PC-9 (cell line): ENCODE measurements at regions not wholly inside any gene's neighbourhood (a gene's known extent, or its start where the extent isn't known, plus 50 kb on each side); places are given as distances from the start of the nearest gene placed in this dataset.

Experiments used
- BruUV-seq: library from RNA; stranded (reverse); fragments of 400-500 nt; replicated peaks from 2 replicates; lab custom pipeline; 2021; lab: Mats Ljungman, UMichigan
- CTCF ChIA-PET: fragments of 300-600 bp; sonication (Branson Sonifier 250); formaldehyde crosslinking; loops from one replicate; lab custom pipeline; 2022; ENCODE audit warnings: antibody characterized with exemption; lab: Charles Lee
- POLR2A ChIA-PET: fragments of 300-600 bp; sonication (Branson Sonifier 250); formaldehyde crosslinking; loops from one replicate; lab custom pipeline; 2022; ENCODE audit warnings: antibody characterized with exemption; ENCODE audit not compliant: unreplicated experiment; lab: Charles Lee
- DNase-seq, 2 experiments: peaks; one replicate each; pipeline versions ENCODE4 v3.0.0 to v3.0.0-alpha.2; 2015 to 2022; ENCODE audit warnings: mixed read lengths in 1 of 2
- H2AFZ ChIP-seq: fragments of 200-600 bp; sonication (generic); 2 replicates; pipeline ENCODE4 v1.8.1; 2017; ENCODE audit warnings: antibody characterized with exemption
- H3F3A ChIP-seq: fragments of 200-600 bp; sonication (generic); 2 replicates; pipeline ENCODE4 v1.8.1; 2017; ENCODE audit warnings: antibody characterized with exemption, mild to moderate bottlenecking, low read depth; ENCODE audit not compliant: insufficient read depth
- H3K27ac ChIP-seq: fragments of 200-600 bp; sonication (generic); 2 replicates; pipeline ENCODE4 v1.6.1; 2016; ENCODE audit warnings: mixed run types
- H3K27me3 ChIP-seq: fragments of 200-600 bp; sonication (generic); 2 replicates; pipeline ENCODE4 v1.6.1; 2016; ENCODE audit warnings: low read depth, mixed run types; ENCODE audit not compliant: insufficient read depth
- H3K36me3 ChIP-seq: fragments of 200-600 bp; sonication (generic); 2 replicates; pipeline ENCODE4 v1.6.1; 2016; ENCODE audit warnings: low read depth, mixed run types
- H3K4me1 ChIP-seq: fragments of 200-600 bp; sonication (generic); replicated peaks from 2 replicates; pipeline ENCODE4 v1.6.1; 2016; ENCODE audit warnings: mixed run types; ENCODE audit not compliant: insufficient read depth
- H3K4me2 ChIP-seq: fragments of 200-600 bp; sonication (generic); 2 replicates; pipeline ENCODE4 v1.6.1; 2017; ENCODE audit warnings: mixed run types
- H3K4me3 ChIP-seq: fragments of 200-600 bp; sonication (generic); 2 replicates; pipeline ENCODE4 v1.6.1; 2016; ENCODE audit warnings: mixed run types
- H3K79me2 ChIP-seq: fragments of 200-600 bp; sonication (generic); 2 replicates; pipeline ENCODE4 v1.6.1; 2017; ENCODE audit warnings: low read depth, mixed run types
- H3K9me2 ChIP-seq: fragments of 200-600 bp; sonication (generic); 2 replicates; pipeline ENCODE4 v1.8.1; 2017; ENCODE audit warnings: mild to moderate bottlenecking; ENCODE audit not compliant: insufficient read depth
- H3K9me3 ChIP-seq: fragments of 200-600 bp; sonication (generic); 2 replicates; pipeline ENCODE4 v1.8.1; 2016; ENCODE audit warnings: low read depth; ENCODE audit not compliant: insufficient read depth
- H4K20me1 ChIP-seq: fragments of 200-600 bp; sonication (generic); 2 replicates; pipeline ENCODE4 v1.8.1; 2017; ENCODE audit not compliant: insufficient read depth
- EZH2 ChIP-seq: fragments of 200-600 bp; sonication (generic); IDR thresholded peaks from 2 replicates; pipeline ENCODE4 v1.8.0; 2017; ENCODE audit warnings: antibody characterized with exemption, low read depth
- intact Hi-C: fragments of 100-400 bp; cut with micrococcal nuclease; formaldehyde crosslinking; loops from one replicate; pipeline ENCODE4 v1.10.0; 2022; ENCODE audit not compliant: unreplicated experiment
- TF ChIP-seq, protein P1 (sequence below): fragments of 200-600 bp; sonication (generic); conservative IDR thresholded peaks from 2 replicates; pipeline ENCODE4 v1.6.1; 2017; ENCODE audit warnings: mixed run types, antibody characterized with exemption, mild to moderate bottlenecking, moderate library complexity

DNA sequence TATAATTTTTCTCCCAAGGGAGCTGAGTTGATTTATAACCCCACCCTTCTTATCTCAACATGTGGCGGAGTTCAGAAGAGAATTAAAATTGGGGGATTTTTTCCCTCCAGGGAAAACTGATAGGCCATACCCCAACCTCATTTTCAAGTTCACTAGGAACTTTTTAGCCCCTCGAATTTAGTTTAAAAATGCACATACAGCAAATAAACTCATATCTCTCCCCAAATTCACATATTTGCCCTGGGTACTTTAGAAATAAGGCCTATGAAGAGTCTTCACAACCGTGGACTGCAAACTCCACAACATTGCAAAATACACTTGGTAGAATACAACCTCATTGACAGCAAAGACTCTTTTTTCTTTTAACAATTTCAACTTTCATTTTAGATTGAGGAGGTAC, 206.7 kb upstream of the LEF1 start:
- Histone ChIP-seq H3K9me3 (no peaks in the 10 kb centered on the region), H3K36me3 (no peaks in the 10 kb centered on the region), H3K4me1 (no peaks in the 10 kb centered on the region), H3K79me2 (no peaks in the 10 kb centered on the region), H3K27me3 (no peaks in the 10 kb centered on the region), H4K20me1 (no peaks in the 10 kb centered on the region), H2AFZ (no peak overlapping the region), H3F3A (no peaks in the 10 kb centered on the region), H3K27ac (no peak overlapping the region), H3K4me3 (no peak overlapping the region), H3K9me2 (no peaks in the 10 kb centered on the region), H3K4me2 (no peak overlapping the region)
- TF ChIP-seq, protein P1, sequence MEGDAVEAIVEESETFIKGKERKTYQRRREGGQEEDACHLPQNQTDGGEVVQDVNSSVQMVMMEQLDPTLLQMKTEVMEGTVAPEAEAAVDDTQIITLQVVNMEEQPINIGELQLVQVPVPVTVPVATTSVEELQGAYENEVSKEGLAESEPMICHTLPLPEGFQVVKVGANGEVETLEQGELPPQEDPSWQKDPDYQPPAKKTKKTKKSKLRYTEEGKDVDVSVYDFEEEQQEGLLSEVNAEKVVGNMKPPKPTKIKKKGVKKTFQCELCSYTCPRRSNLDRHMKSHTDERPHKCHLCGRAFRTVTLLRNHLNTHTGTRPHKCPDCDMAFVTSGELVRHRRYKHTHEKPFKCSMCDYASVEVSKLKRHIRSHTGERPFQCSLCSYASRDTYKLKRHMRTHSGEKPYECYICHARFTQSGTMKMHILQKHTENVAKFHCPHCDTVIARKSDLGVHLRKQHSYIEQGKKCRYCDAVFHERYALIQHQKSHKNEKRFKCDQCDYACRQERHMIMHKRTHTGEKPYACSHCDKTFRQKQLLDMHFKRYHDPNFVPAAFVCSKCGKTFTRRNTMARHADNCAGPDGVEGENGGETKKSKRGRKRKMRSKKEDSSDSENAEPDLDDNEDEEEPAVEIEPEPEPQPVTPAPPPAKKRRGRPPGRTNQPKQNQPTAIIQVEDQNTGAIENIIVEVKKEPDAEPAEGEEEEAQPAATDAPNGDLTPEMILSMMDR, result no peak
- TF ChIP-seq EZH2, result no peak
- DNase-seq, result no peak
- ChIA-PET POLR2A (no interaction called here), CTCF (no interaction called here)
- intact Hi-C loops, result no loop called here
- no TSS peak for BruUV-seq

DNA sequence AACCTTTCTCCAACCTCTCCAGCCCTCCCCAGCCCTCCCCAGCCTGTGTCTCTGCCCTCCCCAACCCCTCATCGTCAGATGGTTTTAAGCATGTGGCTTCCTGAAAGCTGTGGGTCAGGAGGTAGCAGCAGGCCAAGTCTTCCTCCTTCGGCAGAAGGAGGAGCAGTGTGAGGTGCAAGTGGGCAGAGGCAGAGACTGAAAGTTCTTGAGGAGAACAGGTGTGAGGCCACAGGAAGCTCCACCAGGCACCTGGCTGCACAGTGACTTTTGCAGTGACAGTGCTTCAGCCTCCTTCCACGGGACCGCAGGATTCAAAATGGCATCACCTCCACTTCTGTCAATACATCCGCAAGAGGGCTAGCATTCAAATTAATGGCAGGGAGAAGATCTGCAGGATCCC, 203.9 kb upstream of the LEF1 start:
- no peak for TF ChIP-seq EZH2
- TF ChIP-seq, protein P1, result no peak
- Histone ChIP-seq H3K27ac (no peak overlapping the region), H2AFZ (no peak overlapping the region), H3K9me3 (no peaks in the 10 kb centered on the region), H3K27me3 (no peaks in the 10 kb centered on the region), H4K20me1 (no peaks in the 10 kb centered on the region), H3K9me2 (no peaks in the 10 kb centered on the region), H3K36me3 (no peaks in the 10 kb centered on the region), H3K4me2 (no peak overlapping the region), H3K4me1 (no peaks in the 10 kb centered on the region), H3F3A (no peaks in the 10 kb centered on the region), H3K4me3 (no peak overlapping the region), H3K79me2 (no peaks in the 10 kb centered on the region)
- no TSS peak for BruUV-seq
- intact Hi-C loops, result no loop called here
- POLR2A ChIA-PET, result no interaction called here
- CTCF ChIA-PET, result no interaction called here
- DNase-seq, result no peak

DNA sequence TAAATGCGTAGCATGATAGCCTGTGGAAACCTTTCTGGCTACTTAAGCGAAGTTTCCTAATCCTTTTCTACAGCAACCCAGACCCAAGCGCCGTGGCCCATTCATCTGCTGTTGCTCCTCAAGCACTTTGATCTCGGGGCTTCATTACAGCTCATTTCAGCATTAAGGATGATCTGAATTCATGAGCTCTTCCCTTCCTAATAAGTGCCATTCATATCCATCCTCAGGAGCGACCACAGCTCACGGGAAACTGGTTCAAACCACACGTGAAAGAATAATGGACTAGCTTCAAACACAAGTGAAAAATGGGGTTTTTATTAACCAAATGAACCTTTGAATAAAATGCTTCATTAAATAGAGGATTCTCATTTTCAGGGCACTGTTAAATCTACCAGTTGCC, 202.6 kb upstream of the LEF1 start:
- Histone ChIP-seq H3K79me2 (no peaks in the 10 kb centered on the region), H3K9me2 (no peaks in the 10 kb centered on the region), H3K27ac (no peak overlapping the region), H3K4me1 (no peaks in the 10 kb centered on the region), H3F3A (no peaks in the 10 kb centered on the region), H4K20me1 (no peaks in the 10 kb centered on the region), H3K27me3 (no peaks in the 10 kb centered on the region), H3K9me3 (no peaks in the 10 kb centered on the region), H2AFZ (no peak overlapping the region), H3K36me3 (no peaks in the 10 kb centered on the region), H3K4me3 (no peak overlapping the region), H3K4me2 (no peak overlapping the region)
- intact Hi-C loops, result no loop called here
- TF ChIP-seq, protein P1, result no peak
- TF ChIP-seq EZH2, result no peak
- DNase-seq, result no peak
- ChIA-PET POLR2A (no interaction called here), CTCF (no interaction called here)
- BruUV-seq, result no TSS peak
